H9 (cell line): ENCODE measurements at regions not wholly inside any gene's neighbourhood (a gene's known extent, or its start where the extent isn't known, plus 50 kb on each side); places are given as distances from the start of the nearest gene placed in this dataset.

Source experiments
- DNase-seq: peaks from one replicate; pipeline ENCODE4 v3.0.0-alpha.2; 2017
- H2AFZ ChIP-seq: one replicate; pipeline ENCODE4 v1.6.1; 2013; ENCODE audit warnings: mild to moderate bottlenecking, low read length, control low read depth, moderate library complexity
- H2AK5ac ChIP-seq: 2 replicates; pipeline ENCODE4 v1.6.1; 2013; ENCODE audit warnings: low read length, control low read depth, mixed read lengths; ENCODE audit not compliant: insufficient read length
- H2BK120ac ChIP-seq: one replicate; pipeline ENCODE4 v1.6.1; 2013; ENCODE audit warnings: low read depth, mild to moderate bottlenecking, low read length, control low read depth, inconsistent platforms; ENCODE audit not compliant: poor library complexity, severe bottlenecking
- H2BK12ac ChIP-seq: 2 replicates; pipeline ENCODE4 v1.6.1; 2013; ENCODE audit warnings: low read length, control low read depth, mixed read lengths, low read depth; ENCODE audit not compliant: insufficient read length
- H2BK15ac ChIP-seq: 2 replicates; pipeline ENCODE4 v1.6.1; 2013; ENCODE audit warnings: low read depth, low read length, control low read depth
- H2BK20ac ChIP-seq: one replicate; pipeline ENCODE4 v1.6.1; 2013; ENCODE audit warnings: low read depth, mild to moderate bottlenecking, low read length, control low read depth, inconsistent platforms; ENCODE audit not compliant: poor library complexity, severe bottlenecking
- H2BK5ac ChIP-seq: 2 replicates; pipeline ENCODE4 v1.6.1; 2013; ENCODE audit warnings: low read length, control low read depth, mixed read lengths; ENCODE audit not compliant: insufficient read length
- H3K14ac ChIP-seq: 2 replicates; pipeline ENCODE4 v1.6.1; 2013; ENCODE audit warnings: low read length, control low read depth; ENCODE audit not compliant: insufficient read depth
- H3K18ac ChIP-seq: 2 replicates; pipeline ENCODE4 v1.6.1; 2013; ENCODE audit warnings: low read depth, mild to moderate bottlenecking, mixed read lengths, low read length, control low read depth; ENCODE audit not compliant: insufficient read length
- H3K23ac ChIP-seq: 2 replicates; pipeline ENCODE4 v1.6.1; 2013; ENCODE audit warnings: low read length, control low read depth, mixed read lengths, low read depth; ENCODE audit not compliant: insufficient read length
- H3K23me2 ChIP-seq: 2 replicates; pipeline ENCODE4 v1.6.1; 2013; ENCODE audit warnings: low read depth, mild to moderate bottlenecking, mixed read lengths, low read length, control low read depth; ENCODE audit not compliant: insufficient read length, poor library complexity, severe bottlenecking
- H3K27ac ChIP-seq: 2 replicates; pipeline ENCODE4 v1.5.1; 2013; ENCODE audit warnings: low read length, control low read depth, mixed read lengths, low read depth; ENCODE audit not compliant: insufficient read length
- H3K27me3 ChIP-seq: 2 replicates; pipeline ENCODE4 v1.6.1; 2013; ENCODE audit warnings: low read length, control low read depth, inconsistent platforms; ENCODE audit not compliant: insufficient read depth
- H3K4ac ChIP-seq: 2 replicates; pipeline ENCODE4 v1.6.1; 2013; ENCODE audit warnings: low read depth, mild to moderate bottlenecking, control low read depth, inconsistent platforms, low read length, moderate library complexity
- H3K4me1 ChIP-seq: 2 replicates; pipeline ENCODE4 v1.6.1; 2013; ENCODE audit warnings: low read length, control low read depth, inconsistent platforms; ENCODE audit not compliant: insufficient read depth
- H3K4me2 ChIP-seq: 2 replicates; pipeline ENCODE4 v1.6.1; 2013; ENCODE audit warnings: low read length, control low read depth, mixed read lengths; ENCODE audit not compliant: insufficient read length, insufficient read depth
- H3K56ac ChIP-seq: 2 replicates; pipeline ENCODE4 v1.6.1; 2013; ENCODE audit warnings: low read depth, mild to moderate bottlenecking, mixed read lengths, low read length, control low read depth; ENCODE audit not compliant: insufficient read length
- H3K79me1 ChIP-seq: 2 replicates; pipeline ENCODE4 v1.6.1; 2013; ENCODE audit warnings: low read depth, mild to moderate bottlenecking, moderate library complexity, low read length, control low read depth, inconsistent platforms; ENCODE audit not compliant: insufficient read depth, poor library complexity, severe bottlenecking
- H3K79me2 ChIP-seq: 2 replicates; pipeline ENCODE4 v1.6.1; 2013; ENCODE audit warnings: low read length, control low read depth, inconsistent platforms; ENCODE audit not compliant: insufficient read depth
- H3K9ac ChIP-seq: 2 replicates; pipeline ENCODE4 v1.6.1; 2013; ENCODE audit warnings: low read length, control low read depth, mixed read lengths; ENCODE audit not compliant: insufficient read length; ENCODE audit errors: extremely low read depth
- H3K9me3 ChIP-seq: one replicate; pipeline ENCODE4 v1.6.1; 2013; ENCODE audit warnings: low read depth, low read length, inconsistent platforms; ENCODE audit not compliant: control insufficient read depth
- H3T11ph ChIP-seq: one replicate; pipeline ENCODE4 v1.6.1; 2013; ENCODE audit warnings: mild to moderate bottlenecking, low read length, control low read depth, inconsistent platforms
- H4K20me1 ChIP-seq: one replicate; pipeline ENCODE4 v1.6.1; 2013; ENCODE audit not compliant: control insufficient read depth, insufficient read length, insufficient read depth
- H4K5ac ChIP-seq: 2 replicates; pipeline ENCODE4 v1.6.1; 2013; ENCODE audit warnings: low read depth, mild to moderate bottlenecking, mixed read lengths, low read length, control low read depth; ENCODE audit not compliant: insufficient read length
- H4K8ac ChIP-seq: replicated peaks from 2 replicates; pipeline ENCODE4 v1.6.1; 2013; ENCODE audit warnings: low read length, control low read depth, mixed read lengths, low read depth; ENCODE audit not compliant: insufficient read length
- H4K91ac ChIP-seq: 2 replicates; pipeline ENCODE4 v1.6.1; 2013; ENCODE audit warnings: low read depth, mild to moderate bottlenecking, moderate library complexity, mixed read lengths, low read length, control low read depth; ENCODE audit not compliant: insufficient read length
- H3K27ac Mint-ChIP-seq, 3 experiments: 2 replicates in 2 of 3; 3 replicates in 1 of 3; pipeline ENCODE4 v1.8.0; 2020 to 2021; ENCODE audit warnings: mixed read lengths in 3 of 3, mild to moderate bottlenecking in 1 of 3, moderate library complexity in 1 of 3
- H3K27me3 Mint-ChIP-seq: 2 replicates; pipeline ENCODE4 v1.8.0; 2021; ENCODE audit warnings: low read depth, mild to moderate bottlenecking, moderate library complexity, mixed read lengths
- H3K36me3 Mint-ChIP-seq, 3 experiments: 2 replicates in 2 of 3; 3 replicates in 1 of 3; pipeline ENCODE4 v1.8.0; 2020 to 2021; ENCODE audit warnings: low read depth in 3 of 3, mixed read lengths in 3 of 3; ENCODE audit not compliant: insufficient read depth in 1 of 3
- H3K4me1 Mint-ChIP-seq, 2 experiments: 2 replicates each; pipeline ENCODE4 v1.8.0; 2020; ENCODE audit warnings: mixed read lengths in 2 of 2
- H3K4me3 Mint-ChIP-seq, 2 experiments: 2 replicates in 1 of 2; 3 replicates in 1 of 2; pipeline ENCODE4 v1.8.0; 2020 to 2021; ENCODE audit warnings: mild to moderate bottlenecking in 2 of 2, mixed read lengths in 2 of 2, moderate library complexity in 1 of 2
- H3K9me3 Mint-ChIP-seq, 2 experiments: 2 replicates in 1 of 2; 3 replicates in 1 of 2; pipeline ENCODE4 v1.8.0; 2020; ENCODE audit warnings: mild to moderate bottlenecking in 2 of 2, mixed read lengths in 2 of 2, moderate library complexity in 1 of 2
- WGBS: extraction: QIAGEN DNeasy Blood & Tissue Kit; methylation state at CpG from one replicate; pipeline ENCODE4 v1.1.7; 2013; ENCODE audit warnings: missing lambda C conversion rate, low lambda C conversion rate, mixed read lengths; ENCODE audit not compliant: insufficient read length; ENCODE audit errors: extremely low coverage; 5-methylcytosine and 5-hydroxymethylcytosine counted together
- TF ChIP-seq, protein P1 (sequence below): fragments of 200-600 bp; sonication (generic); conservative IDR thresholded peaks from 3 replicates; pipeline ENCODE4 v1.8.0; 2021; ENCODE audit warnings: antibody characterized with exemption, mild to moderate bottlenecking

DNA sequence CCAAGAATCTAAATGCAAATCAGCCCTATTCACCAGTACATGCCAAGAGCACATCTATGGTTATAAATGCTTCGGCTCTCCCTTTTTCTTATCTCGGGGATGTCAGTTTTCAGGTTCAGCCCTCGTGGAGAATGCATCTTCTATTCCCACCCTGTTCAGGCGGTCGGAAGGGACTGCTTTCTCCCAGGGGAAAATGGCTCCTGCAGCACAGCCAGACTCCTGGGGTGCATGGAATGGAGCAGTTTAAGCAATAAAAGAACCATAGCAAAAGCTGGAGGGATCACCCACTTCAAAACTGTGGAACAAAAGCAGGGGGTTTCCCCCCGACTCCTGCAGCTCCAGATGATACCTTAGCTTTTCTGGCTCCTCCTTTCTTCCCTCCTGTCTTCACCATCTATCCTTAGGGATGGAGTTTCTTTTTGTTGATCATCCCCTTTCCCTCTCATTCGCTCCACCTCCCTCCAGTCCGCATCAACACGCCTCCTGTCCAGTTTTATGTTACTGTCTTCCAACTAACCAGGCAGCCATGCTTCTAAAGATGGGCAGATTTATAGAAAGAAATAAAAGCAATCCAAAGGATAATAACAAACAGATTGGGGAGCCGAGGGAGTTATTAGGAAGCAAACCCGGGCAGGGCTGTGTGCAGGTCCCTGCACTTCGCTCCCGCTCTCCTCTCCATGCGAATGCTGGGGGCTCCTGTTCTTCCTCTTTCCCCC is 356.2 kb upstream of the SMIM21 start:
- H3K4me2 ChIP-seq, result no peak overlapping the region
- H4K8ac ChIP-seq, result no peak overlapping the region
- H2AK5ac ChIP-seq, result no peak overlapping the region
- no peak overlapping the region for H3K14ac ChIP-seq
- TF ChIP-seq, protein P1, sequence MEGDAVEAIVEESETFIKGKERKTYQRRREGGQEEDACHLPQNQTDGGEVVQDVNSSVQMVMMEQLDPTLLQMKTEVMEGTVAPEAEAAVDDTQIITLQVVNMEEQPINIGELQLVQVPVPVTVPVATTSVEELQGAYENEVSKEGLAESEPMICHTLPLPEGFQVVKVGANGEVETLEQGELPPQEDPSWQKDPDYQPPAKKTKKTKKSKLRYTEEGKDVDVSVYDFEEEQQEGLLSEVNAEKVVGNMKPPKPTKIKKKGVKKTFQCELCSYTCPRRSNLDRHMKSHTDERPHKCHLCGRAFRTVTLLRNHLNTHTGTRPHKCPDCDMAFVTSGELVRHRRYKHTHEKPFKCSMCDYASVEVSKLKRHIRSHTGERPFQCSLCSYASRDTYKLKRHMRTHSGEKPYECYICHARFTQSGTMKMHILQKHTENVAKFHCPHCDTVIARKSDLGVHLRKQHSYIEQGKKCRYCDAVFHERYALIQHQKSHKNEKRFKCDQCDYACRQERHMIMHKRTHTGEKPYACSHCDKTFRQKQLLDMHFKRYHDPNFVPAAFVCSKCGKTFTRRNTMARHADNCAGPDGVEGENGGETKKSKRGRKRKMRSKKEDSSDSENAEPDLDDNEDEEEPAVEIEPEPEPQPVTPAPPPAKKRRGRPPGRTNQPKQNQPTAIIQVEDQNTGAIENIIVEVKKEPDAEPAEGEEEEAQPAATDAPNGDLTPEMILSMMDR, result no peak
- no peak overlapping the region for H2AFZ ChIP-seq
- H4K20me1 ChIP-seq, result no peaks in the 10 kb centered on the region
- no peak for DNase-seq
- no peak overlapping the region for H3K23ac ChIP-seq
- no peak overlapping the region for H3K56ac ChIP-seq
- Mint-ChIP-seq H3K4me1 (peaks cover 5 to 13% of the 10 kb centered on the region in 2 experiments; a peak in 3 of 4 replicates), H3K36me3 (no peaks in the 10 kb centered on the region), H3K27ac (no peak overlapping the region), H3K27me3 (no peaks in the 10 kb centered on the region), H3K9me3 (peaks cover 0 to 1% of the 10 kb centered on the region in 2 experiments; a peak in 1 of 5 replicates), H3K4me3 (no peak overlapping the region)
- H3K79me2 ChIP-seq, result no peaks in the 10 kb centered on the region
- H2BK20ac ChIP-seq, result no peak overlapping the region
- no peak overlapping the region for H2BK120ac ChIP-seq
- no peak overlapping the region for H2BK15ac ChIP-seq
- H3K27ac ChIP-seq, result no peak overlapping the region
- no peak overlapping the region for H2BK5ac ChIP-seq
- H3K9ac ChIP-seq, result no peak overlapping the region
- no peak overlapping the region for H3K4ac ChIP-seq
- no peaks in the 10 kb centered on the region for H3K9me3 ChIP-seq
- H4K91ac ChIP-seq, result no peak overlapping the region
- no peaks in the 10 kb centered on the region for H3K23me2 ChIP-seq
- H2BK12ac ChIP-seq, result no peak overlapping the region
- no CpG with 5 or more reads among the region's 14 CpGs for WGBS
- H3T11ph ChIP-seq, result no peak overlapping the region
- H3K79me1 ChIP-seq, result no peaks in the 10 kb centered on the region
- H3K27me3 ChIP-seq, result no peaks in the 10 kb centered on the region
- H3K4me1 ChIP-seq, result no peaks in the 10 kb centered on the region
- H3K18ac ChIP-seq, result no peak overlapping the region
- H4K5ac ChIP-seq, result no peak overlapping the region
